Stimulated activated effector memory CD8-positive, alpha-beta T cell treated with anti-CD3 and anti-CD28 coated beads, Interleukin-12 subunit alpha, Interleukin-12 subunit beta, amount 100 ng/mL, for 72 hours (primary cell): ENCODE measurements at regions not wholly inside any gene's neighbourhood (a gene's known extent, or its start where the extent isn't known, plus 50 kb on each side); places are given as distances from the start of the nearest gene placed in this dataset.

Source experiments
- ATAC-seq: fragments of 150-1000 bp; cut with Tn5 transposase; 2 replicates; pipeline ENCODE4 v1.10.0; 2021
- DNase-seq, 2 donors: peaks; one replicate each; pipeline ENCODE4 v3.0.0; 2021 to 2022; ENCODE audit warnings: low spot score in 2 of 2
- H3K27ac Mint-ChIP-seq: one replicate; pipeline ENCODE4 v1.8.0; 2022; ENCODE audit warnings: mild to moderate bottlenecking, mixed read lengths
- H3K36me3 Mint-ChIP-seq: one replicate; pipeline ENCODE4 v1.8.0; 2022; ENCODE audit warnings: mild to moderate bottlenecking, mixed read lengths
- H3K4me1 Mint-ChIP-seq: one replicate; pipeline ENCODE4 v1.8.0; 2022; ENCODE audit warnings: mixed read lengths
- H3K4me3 Mint-ChIP-seq: one replicate; pipeline ENCODE4 v1.8.0; 2022; ENCODE audit warnings: mild to moderate bottlenecking, mixed read lengths
- H3K9me3 Mint-ChIP-seq: one replicate; pipeline ENCODE4 v1.8.0; 2022; ENCODE audit warnings: mixed read lengths

GRCh38 chr22:48263791-48264351, 1501.4 kb downstream of the TBC1D22A start:
- DNase-seq (no peak), ATAC-seq (no peak)
- Mint-ChIP-seq H3K27ac (no peak overlapping the region), H3K9me3 (no peaks in the 10 kb centered on the region), H3K36me3 (no peaks in the 10 kb centered on the region), H3K4me1 (no peaks in the 10 kb centered on the region), H3K4me3 (no peak overlapping the region)

GRCh38 chr22:48263431-48263765, 1500.9 kb downstream of the TBC1D22A start:
- H3K27ac Mint-ChIP-seq: no peak overlapping the region

GRCh38 chr22:48262596-48263430, 1500.4 kb downstream of the TBC1D22A start:
- H3K4me1 Mint-ChIP-seq: no peaks in the 10 kb centered on the region
- no peak overlapping the region for H3K4me3 Mint-ChIP-seq
- H3K36me3 Mint-ChIP-seq: no peaks in the 10 kb centered on the region
- no peaks in the 10 kb centered on the region for H3K9me3 Mint-ChIP-seq
- no peak overlapping the region for H3K27ac Mint-ChIP-seq
- ATAC-seq (no peak), DNase-seq (no peak)

More at GRCh38 chr22:48263431-48263765, 1500.9 kb downstream of the TBC1D22A start:
- no peak for DNase-seq
- Mint-ChIP-seq H3K36me3 (no peaks in the 10 kb centered on the region), H3K4me3 (no peak overlapping the region), H3K4me1 (no peaks in the 10 kb centered on the region), H3K9me3 (no peaks in the 10 kb centered on the region)
- ATAC-seq: no peak

GRCh38 chr22:48261706-48262105, 1499.3 kb downstream of the TBC1D22A start:
- Mint-ChIP-seq H3K27ac (no peak overlapping the region), H3K4me1 (no peaks in the 10 kb centered on the region), H3K9me3 (no peaks in the 10 kb centered on the region), H3K36me3 (no peaks in the 10 kb centered on the region), H3K4me3 (no peak overlapping the region)
- DNase-seq (no peak), ATAC-seq (no peak)

- Mint-ChIP-seq H3K4me1 (no peaks in the 10 kb centered on the region), H3K27ac (no peak overlapping the region), H3K36me3 (no peaks in the 10 kb centered on the region), H3K9me3 (no peaks in the 10 kb centered on the region), H3K4me3 (no peak overlapping the region)
- ATAC-seq: no peak
- no peak for DNase-seq
Observed at GRCh38 chr22:48261048-48261621, 1498.7 kb downstream of the TBC1D22A start.

- Mint-ChIP-seq H3K4me1 (no peaks in the 10 kb centered on the region), H3K4me3 (no peak overlapping the region), H3K36me3 (no peaks in the 10 kb centered on the region), H3K27ac (no peak overlapping the region), H3K9me3 (no peaks in the 10 kb centered on the region)
- no peak for DNase-seq
- ATAC-seq: no peak
Observed at GRCh38 chr22:48259991-48260670, 1497.7 kb downstream of the TBC1D22A start.

GRCh38 chr22:48258811-48259210, 1496.4 kb downstream of the TBC1D22A start:
- no peak for DNase-seq
- no peaks in the 10 kb centered on the region for H3K9me3 Mint-ChIP-seq
- H3K27ac Mint-ChIP-seq: no peak overlapping the region
- H3K36me3 Mint-ChIP-seq: no peaks in the 10 kb centered on the region
- no peak for ATAC-seq
- H3K4me3 Mint-ChIP-seq: no peak overlapping the region
- no peaks in the 10 kb centered on the region for H3K4me1 Mint-ChIP-seq

GRCh38 chr22:48258064-48258701, 1495.7 kb downstream of the TBC1D22A start:
- Mint-ChIP-seq H3K9me3 (no peaks in the 10 kb centered on the region), H3K36me3 (no peaks in the 10 kb centered on the region), H3K4me1 (no peaks in the 10 kb centered on the region), H3K27ac (no peak overlapping the region), H3K4me3 (no peak overlapping the region)
- DNase-seq: no peak
- ATAC-seq: no peak

GRCh38 chr22:48257685-48258055, 1495.2 kb downstream of the TBC1D22A start:
- no peak for DNase-seq
- H3K4me3 Mint-ChIP-seq: no peak overlapping the region
- ATAC-seq: no peak
- H3K27ac Mint-ChIP-seq: no peak overlapping the region
- no peaks in the 10 kb centered on the region for H3K4me1 Mint-ChIP-seq
- no peaks in the 10 kb centered on the region for H3K9me3 Mint-ChIP-seq
- H3K36me3 Mint-ChIP-seq: no peaks in the 10 kb centered on the region

GRCh38 chr22:48256776-48257684, 1494.6 kb downstream of the TBC1D22A start:
- Mint-ChIP-seq H3K27ac (no peak overlapping the region), H3K4me1 (no peaks in the 10 kb centered on the region), H3K36me3 (no peaks in the 10 kb centered on the region), H3K4me3 (no peak overlapping the region), H3K9me3 (no peaks in the 10 kb centered on the region)
- ATAC-seq (no peak), DNase-seq (no peak)

GRCh38 chr22:48256041-48256739, 1493.7 kb downstream of the TBC1D22A start:
- no peak for DNase-seq
- no peak for ATAC-seq
- Mint-ChIP-seq H3K4me1 (no peaks in the 10 kb centered on the region), H3K9me3 (no peaks in the 10 kb centered on the region), H3K36me3 (no peaks in the 10 kb centered on the region), H3K4me3 (no peak overlapping the region), H3K27ac (no peak overlapping the region)

- Mint-ChIP-seq H3K27ac (no peak overlapping the region), H3K4me1 (no peaks in the 10 kb centered on the region), H3K9me3 (no peaks in the 10 kb centered on the region), H3K4me3 (no peak overlapping the region), H3K36me3 (no peaks in the 10 kb centered on the region)
- DNase-seq (no peak), ATAC-seq (no peak)
Observed at GRCh38 chr22:48254311-48254873, 1491.9 kb downstream of the TBC1D22A start.

GRCh38 chr22:48253573-48253972, 1491.1 kb downstream of the TBC1D22A start:
- Mint-ChIP-seq H3K9me3 (no peaks in the 10 kb centered on the region), H3K4me1 (no peaks in the 10 kb centered on the region), H3K36me3 (no peaks in the 10 kb centered on the region), H3K27ac (no peak overlapping the region), H3K4me3 (no peak overlapping the region)
- no peak for DNase-seq
- ATAC-seq: no peak

GRCh38 chr22:48253136-48253535, 1490.7 kb downstream of the TBC1D22A start:
- no peaks in the 10 kb centered on the region for H3K36me3 Mint-ChIP-seq
- H3K4me1 Mint-ChIP-seq: no peaks in the 10 kb centered on the region
- DNase-seq (no peak), ATAC-seq (no peak)
- H3K4me3 Mint-ChIP-seq: no peak overlapping the region
- no peaks in the 10 kb centered on the region for H3K9me3 Mint-ChIP-seq
- no peak overlapping the region for H3K27ac Mint-ChIP-seq
